GM04504 (cell line): ENCODE measurements at regions not wholly inside any gene's neighbourhood (a gene's known extent, or its start where the extent isn't known, plus 50 kb on each side); places are given as distances from the start of the nearest gene placed in this dataset.
"Not testable (repeated sequence)": the region's sequence is repeated elsewhere in the genome, so short reads cannot be mapped to it uniquely, and the experiment has no call there.

ENCODE experiments used
- DNase-seq: peaks from one replicate; pipeline ENCODE4 v3.0.0-alpha.2; 2012; ENCODE audit warnings: low read depth

DNA sequence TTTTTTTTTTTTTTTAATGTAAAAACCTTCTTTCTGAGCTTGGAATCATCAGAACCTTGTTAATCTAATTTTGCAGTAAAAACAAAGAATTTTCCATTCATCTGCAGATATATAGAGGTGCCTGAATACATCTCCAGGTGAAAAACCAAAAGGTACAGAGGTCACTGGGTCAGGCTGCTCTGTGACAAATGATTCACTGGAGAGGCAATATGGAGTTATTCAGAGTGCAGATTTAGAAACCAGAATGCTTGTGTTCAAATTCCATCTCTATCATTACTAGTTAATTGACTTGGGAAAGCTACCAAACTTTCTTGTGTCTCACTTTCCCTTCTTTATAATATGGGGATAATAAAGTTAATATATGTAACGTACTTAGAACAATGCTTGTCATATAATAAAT is 51.5 kb upstream of the C1orf53 start:
- no peak for DNase-seq

GRCh38 chr1:197850042-197850441 is 52.4 kb upstream of the C1orf53 start:
- no peak for DNase-seq

DNA sequence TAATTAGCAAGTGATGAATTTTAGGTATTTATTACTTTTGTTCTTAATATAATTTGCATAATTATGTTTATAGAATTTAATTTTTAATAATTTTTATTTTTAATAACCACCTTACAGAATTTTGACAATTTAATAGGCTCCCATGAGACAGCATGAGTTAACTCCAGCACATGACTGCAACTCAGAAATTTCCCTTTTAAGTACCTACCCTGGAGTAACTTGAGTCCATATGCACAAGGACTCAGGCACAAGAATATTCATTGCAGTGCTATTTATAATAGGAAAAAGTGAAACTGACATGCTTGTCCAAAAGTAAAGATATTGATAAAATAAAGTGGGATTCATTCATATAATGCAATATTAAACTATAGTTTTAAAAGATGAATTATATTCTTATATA is 54.1 kb upstream of the C1orf53 start:
- DNase-seq: no peak

DNA sequence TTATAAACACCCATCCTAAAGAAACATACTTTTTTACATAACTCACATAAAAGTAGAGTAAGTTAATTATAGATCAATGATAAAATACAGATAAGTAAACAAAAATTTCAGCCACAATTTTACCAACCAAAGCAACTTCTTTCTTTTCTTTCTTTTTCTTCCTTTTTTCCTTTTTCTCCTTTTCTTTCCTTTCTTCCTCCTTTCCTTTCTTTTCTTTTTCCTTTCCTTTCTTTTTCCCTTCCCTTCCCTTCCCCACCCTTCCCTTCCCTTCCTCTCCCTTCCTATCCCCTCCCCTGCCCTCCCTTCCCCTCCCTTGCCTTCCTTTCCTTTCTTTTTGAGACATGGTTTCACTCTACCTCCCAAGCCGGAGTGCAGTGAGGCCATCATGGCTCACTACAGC is 56.5 kb upstream of the C1orf53 start:
- DNase-seq: no peak

DNA sequence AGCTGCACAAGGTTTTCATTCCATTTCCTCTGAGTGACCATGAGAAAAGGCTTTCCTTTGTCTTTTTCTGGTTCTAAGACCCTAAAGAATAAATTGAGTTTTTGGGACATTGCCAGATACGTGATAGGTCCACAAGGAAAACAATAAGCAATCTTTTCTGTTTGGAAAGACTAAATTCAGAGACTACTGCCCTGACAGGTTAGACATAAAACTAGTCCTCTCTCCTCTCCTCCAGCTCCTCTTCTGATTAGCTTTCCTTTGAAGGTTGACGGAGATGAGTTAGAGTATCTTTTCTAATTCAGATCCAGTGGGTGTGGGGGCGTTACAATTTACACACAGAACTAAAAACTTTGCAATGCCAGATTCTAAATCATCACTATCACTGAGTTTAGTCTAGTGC is 57.8 kb upstream of the C1orf53 start:
- no peak for DNase-seq

DNA sequence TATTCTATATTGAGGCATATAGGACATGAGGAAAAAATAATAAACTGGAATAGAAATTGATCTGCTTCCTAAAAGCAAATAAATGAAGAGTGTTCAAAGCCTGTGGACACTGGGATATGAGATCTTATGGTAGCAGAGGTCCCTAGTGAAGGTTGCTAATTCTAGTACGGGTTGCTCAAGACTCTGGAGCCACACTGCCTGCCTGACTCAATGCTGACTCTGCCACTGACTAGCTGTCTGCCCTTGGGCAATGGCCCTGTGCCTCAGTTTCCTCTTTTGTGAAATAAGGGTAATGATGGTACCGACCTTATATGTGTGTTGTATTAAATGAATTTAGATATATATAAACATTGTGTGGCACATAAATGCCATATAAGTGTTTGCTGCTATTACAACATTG is 59.0 kb upstream of the C1orf53 start:
- DNase-seq: no peak

- no peak for DNase-seq
Observed at GRCh38 chr1:197842646-197843045, 59.8 kb upstream of the C1orf53 start.

DNA sequence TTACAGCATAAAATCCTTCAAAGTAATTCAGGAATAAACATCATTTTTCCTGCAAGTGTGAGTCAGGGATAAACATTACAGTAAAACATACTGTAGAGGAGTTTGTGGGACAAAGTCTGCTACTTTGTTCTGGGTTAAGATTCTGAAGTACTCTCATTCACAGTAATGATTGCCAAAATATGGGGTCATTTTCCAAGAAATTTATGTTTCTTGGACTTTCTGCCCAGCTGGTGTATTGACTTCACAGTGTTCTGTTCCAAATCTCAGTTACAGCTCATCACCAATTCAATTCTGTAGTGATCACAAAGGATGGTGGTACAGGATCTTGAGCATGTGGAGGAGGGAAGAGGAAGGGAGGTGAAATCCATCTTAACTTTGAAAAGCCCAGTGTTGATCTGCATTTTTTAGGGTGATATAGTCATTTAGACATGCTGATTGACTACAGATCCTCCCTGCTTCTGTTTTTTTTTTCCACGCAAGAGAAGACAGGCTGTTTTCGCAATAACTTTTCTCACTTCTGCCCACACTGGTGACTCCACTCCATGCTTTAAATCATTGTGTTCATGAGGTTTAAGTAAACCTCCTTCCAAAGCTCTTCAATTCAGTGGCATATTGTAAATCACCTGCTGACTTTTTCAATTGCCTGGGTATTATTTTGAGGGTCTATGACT is 60.4 kb upstream of the C1orf53 start:
- DNase-seq: peak; percentile 44

- no peak for DNase-seq
Observed at GRCh38 chr1:197841158-197841557, 61.3 kb upstream of the C1orf53 start.

GRCh38 chr1:197839786-197840185 is 62.6 kb upstream of the C1orf53 start:
- DNase-seq: not testable (repeated sequence)

DNA sequence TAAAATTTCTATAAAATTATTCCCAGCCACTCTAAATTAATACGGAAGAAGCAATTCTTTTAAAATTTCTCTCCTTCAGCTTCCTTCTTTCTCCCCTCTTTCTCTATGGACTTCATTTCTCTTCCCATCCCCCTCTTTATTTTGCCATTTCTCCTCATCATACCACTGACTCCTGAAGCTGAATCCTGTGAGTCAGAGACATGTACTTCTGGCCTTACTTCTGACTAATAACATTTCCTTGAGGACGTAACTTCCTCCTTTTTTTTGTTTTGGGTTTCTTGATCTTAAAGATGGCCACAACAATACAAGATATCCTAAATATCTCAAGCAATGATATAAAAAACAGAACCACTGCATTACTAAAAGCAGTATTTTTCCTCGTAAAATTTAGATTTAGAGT is 63.6 kb upstream of the DENND1B start:
- peak; percentile 36 for DNase-seq

DNA sequence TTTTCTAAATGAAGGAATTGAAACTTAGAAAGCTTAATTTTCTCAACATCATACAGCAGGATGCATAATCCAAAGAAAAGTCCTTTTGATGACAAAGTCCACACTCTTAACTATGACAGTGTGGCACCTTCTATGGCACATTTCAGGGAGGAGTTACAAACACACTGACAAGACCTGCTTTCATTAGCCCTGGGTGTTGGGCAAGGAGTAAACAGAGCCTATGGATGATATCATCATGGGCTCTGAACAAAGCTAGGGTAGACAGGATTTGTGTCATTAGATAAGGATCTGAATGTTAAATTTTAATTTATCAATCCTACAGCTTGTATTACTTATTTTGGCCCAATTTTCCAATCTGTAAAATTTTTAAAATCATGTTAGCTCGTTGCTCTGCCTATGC is 62.6 kb upstream of the DENND1B start:
- DNase-seq: no peak

GRCh38 chr1:197836356-197836755 is 61.1 kb upstream of the DENND1B start:
- DNase-seq: not testable (repeated sequence)

DNA sequence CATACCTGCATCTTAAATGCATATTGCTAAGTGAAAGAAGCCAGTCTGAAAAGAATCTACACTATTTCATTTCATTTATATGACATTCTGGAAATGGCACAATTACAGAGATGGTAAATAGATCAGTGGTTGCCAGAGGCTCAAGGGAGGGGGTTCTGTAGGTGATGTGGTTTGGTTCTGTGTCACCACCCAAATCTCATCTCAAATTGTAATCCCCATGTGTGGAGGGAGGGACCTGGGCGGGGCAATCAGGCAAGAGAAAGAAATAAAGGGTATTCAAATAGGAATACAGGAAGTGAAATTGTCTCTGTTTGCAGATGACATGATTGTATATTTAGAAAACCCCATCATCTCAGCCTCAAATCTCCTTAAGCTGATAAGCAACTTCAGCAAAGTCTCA is 53.7 kb upstream of the DENND1B start:
- DNase-seq: not testable (repeated sequence)

GRCh38 chr1:197825541-197825940 is 50.3 kb upstream of the DENND1B start:
- DNase-seq: no peak
